H1 (cell line): ENCODE measurements at regions not wholly inside any gene's neighbourhood (a gene's known extent, or its start where the extent isn't known, plus 50 kb on each side); places are given as distances from the start of the nearest gene placed in this dataset.

Experiments
- CBX8 ChIP-seq: fragments of 300-800, 300-1000 bp; sonication (generic); IDR thresholded peaks from 2 replicates; pipeline ENCODE4 v1.7.1; 2016; ENCODE audit warnings: low read depth, low read length, borderline replicate concordance
- EZH2 ChIP-seq: fragments of 200-600 bp; sonication (generic); IDR thresholded peaks from 2 replicates; pipeline ENCODE4 v1.7.1; 2012; ENCODE audit warnings: low read depth, mild to moderate bottlenecking, moderate library complexity, low read length, inconsistent platforms; ENCODE audit not compliant: severe bottlenecking
- FOSL1 ChIP-seq: IDR thresholded peaks from 2 replicates; pipeline ENCODE4 v1.6.1; 2011; ENCODE audit warnings: mild to moderate bottlenecking, low read depth, low read length, moderate library complexity; ENCODE audit not compliant: insufficient read depth
- POLR2AphosphoS5 ChIP-seq: IDR thresholded peaks from 2 replicates; pipeline ENCODE4 v1.6.1; 2011; ENCODE audit warnings: low read depth, low read length
- RAD21 ChIP-seq, 2 experiments: IDR thresholded peaks in 1 of 2; conservative IDR thresholded peaks in 1 of 2; 2 replicates each; pipeline ENCODE4 v1.6.1; 2011; ENCODE audit warnings: low read depth in 2 of 2, low read length in 2 of 2, improper control_type of control experiment in 1 of 2, inconsistent platforms in 1 of 2, mild to moderate bottlenecking in 1 of 2, moderate library complexity in 1 of 2
- RFX5 ChIP-seq: IDR thresholded peaks from 2 replicates; pipeline ENCODE4 v1.6.1; 2011; ENCODE audit warnings: low read depth, low read length, improper control_type of control experiment, borderline replicate concordance
- ZNF274 ChIP-seq: IDR thresholded peaks from 2 replicates; pipeline ENCODE4 v1.7.0; 2012; ENCODE audit warnings: low read length, borderline replicate concordance; ENCODE audit errors: extremely low read depth
- TF ChIP-seq, protein P1 (sequence below), 3 experiments: IDR thresholded peaks; 1 replicate in 2 of 3; 2 replicates in 1 of 3; pipeline versions ENCODE4 v1.5.1 to v1.6.1; 2011; ENCODE audit warnings: low read length in 3 of 3, mild to moderate bottlenecking in 3 of 3, inconsistent platforms in 2 of 3, low read depth in 1 of 3, moderate library complexity in 1 of 3; ENCODE audit not compliant: insufficient read depth in 1 of 3; ENCODE audit errors: control extremely low read depth in 1 of 3
- TF ChIP-seq, protein P2 (sequence below): IDR thresholded peaks from 2 replicates; pipeline ENCODE4 v1.6.1; 2011; ENCODE audit warnings: low read length, improper control_type of control experiment

DNA sequence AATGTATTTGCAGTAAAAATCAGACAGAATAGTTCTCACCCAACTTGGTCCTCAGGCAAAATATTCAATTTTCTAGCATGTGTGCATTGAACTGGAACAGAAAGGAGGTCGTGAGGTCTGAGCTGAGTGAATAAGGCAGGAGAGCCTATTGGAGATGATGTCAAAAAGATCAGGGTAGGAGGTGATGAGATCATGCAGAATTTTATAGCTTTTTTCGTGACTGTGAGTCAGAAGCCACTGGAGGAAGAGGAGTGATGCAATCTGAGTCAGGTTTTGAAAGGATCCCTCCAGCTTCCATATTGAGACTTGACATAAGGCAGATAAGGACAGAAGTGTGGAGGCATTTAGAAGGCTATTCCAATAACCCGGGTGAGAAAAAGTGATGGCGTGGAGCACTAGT lies 299.5 kb upstream of the SOX11 start:
- TF ChIP-seq RFX5 (no peak), POLR2AphosphoS5 (no peak), RAD21 (IDR thresholded peaks at IDR 0.05 in 1 of 2, conservative IDR thresholded peaks at IDR 0.05 in 1 of 2; ENCODE audit: low read depth in 2 of 2, low read length in 2 of 2) (no peak), FOSL1 (no peak), ZNF274 (no peak), CBX8 (no peak), EZH2 (no peak)
- TF ChIP-seq, protein P1, sequence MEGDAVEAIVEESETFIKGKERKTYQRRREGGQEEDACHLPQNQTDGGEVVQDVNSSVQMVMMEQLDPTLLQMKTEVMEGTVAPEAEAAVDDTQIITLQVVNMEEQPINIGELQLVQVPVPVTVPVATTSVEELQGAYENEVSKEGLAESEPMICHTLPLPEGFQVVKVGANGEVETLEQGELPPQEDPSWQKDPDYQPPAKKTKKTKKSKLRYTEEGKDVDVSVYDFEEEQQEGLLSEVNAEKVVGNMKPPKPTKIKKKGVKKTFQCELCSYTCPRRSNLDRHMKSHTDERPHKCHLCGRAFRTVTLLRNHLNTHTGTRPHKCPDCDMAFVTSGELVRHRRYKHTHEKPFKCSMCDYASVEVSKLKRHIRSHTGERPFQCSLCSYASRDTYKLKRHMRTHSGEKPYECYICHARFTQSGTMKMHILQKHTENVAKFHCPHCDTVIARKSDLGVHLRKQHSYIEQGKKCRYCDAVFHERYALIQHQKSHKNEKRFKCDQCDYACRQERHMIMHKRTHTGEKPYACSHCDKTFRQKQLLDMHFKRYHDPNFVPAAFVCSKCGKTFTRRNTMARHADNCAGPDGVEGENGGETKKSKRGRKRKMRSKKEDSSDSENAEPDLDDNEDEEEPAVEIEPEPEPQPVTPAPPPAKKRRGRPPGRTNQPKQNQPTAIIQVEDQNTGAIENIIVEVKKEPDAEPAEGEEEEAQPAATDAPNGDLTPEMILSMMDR (IDR thresholded peaks at IDR 0.05; ENCODE audit: control extremely low read depth in 1 of 3, insufficient read depth in 1 of 3, low read depth in 1 of 3, low read length in 3 of 3): no peak
- TF ChIP-seq, protein P2, sequence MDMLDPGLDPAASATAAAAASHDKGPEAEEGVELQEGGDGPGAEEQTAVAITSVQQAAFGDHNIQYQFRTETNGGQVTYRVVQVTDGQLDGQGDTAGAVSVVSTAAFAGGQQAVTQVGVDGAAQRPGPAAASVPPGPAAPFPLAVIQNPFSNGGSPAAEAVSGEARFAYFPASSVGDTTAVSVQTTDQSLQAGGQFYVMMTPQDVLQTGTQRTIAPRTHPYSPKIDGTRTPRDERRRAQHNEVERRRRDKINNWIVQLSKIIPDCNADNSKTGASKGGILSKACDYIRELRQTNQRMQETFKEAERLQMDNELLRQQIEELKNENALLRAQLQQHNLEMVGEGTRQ: no peak
